Stimulated activated CD4-positive, alpha-beta T cell treated with anti-CD3 and anti-CD28 coated beads, Interleukin-4, amount 100 ng/mL, for 48 hours (primary cell): ENCODE measurements at regions not wholly inside any gene's neighbourhood (a gene's known extent, or its start where the extent isn't known, plus 50 kb on each side); places are given as distances from the start of the nearest gene placed in this dataset.
"Not testable (repeated sequence)": the region's sequence is repeated elsewhere in the genome, so short reads cannot be mapped to it uniquely, and the experiment has no call there.

ENCODE experiments used
- DNase-seq, 2 donors: peaks; one replicate each; pipeline ENCODE4 v3.0.0-alpha.2; 2020; ENCODE audit warnings: low read depth in 2 of 2

DNA sequence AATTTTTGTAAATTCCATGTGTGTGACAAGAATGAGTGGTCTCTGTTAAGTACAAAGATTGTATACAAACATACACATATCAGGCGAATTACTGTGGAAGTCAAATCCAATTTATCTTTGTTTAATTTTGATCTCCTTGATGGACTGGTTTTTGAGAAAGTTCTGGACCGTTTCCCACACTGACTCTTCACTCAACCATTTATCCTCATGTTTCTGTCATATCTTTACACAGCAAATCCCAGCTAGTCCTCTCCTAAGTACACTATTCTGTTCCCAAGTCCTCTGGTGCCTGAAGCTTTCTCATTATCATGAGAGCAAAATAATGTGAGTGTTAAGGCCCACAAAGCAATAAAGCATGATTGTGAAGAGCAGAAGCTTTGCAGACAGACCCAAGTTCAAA lies 189.9 kb downstream of the WNT5A start:
- DNase-seq, result no peak

DNA sequence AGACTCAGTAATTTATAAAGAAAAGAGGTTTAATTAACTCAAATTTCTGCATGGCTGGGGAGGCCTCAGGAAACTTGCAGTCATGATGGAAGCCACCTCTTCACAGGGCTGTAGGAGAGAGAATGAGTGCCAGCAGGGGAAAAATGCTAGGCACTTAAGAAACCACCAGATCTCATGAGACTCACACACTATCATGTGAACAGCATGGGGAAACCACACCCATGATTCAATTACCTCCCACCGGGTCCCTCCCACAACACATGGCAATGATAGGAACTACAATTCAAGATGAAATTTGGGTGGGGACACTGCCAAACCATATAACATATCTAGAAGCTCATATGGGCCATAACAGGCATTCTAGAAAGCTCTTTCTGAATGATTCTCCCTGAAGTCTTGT lies 190.3 kb downstream of the WNT5A start:
- no peak for DNase-seq

DNA sequence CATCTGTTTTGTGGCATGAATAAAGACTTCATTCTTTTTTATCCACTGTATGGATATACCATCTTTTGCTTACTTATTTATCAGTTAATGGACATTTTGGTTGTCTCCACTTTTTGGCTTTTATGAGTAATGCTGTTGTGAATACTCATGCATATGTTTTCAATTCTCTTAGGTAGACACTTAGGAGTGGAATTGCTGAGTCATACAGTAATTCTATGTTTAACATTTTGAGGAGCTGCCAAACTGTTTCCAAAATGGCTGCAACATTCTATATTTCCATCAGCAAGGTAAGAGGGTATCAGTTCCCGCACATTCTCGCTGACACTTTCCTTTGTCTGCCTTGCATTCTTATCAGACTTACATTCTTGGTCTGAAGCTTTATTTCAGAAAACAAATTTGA lies 191.1 kb downstream of the WNT5A start:
- DNase-seq, result no peak

DNA sequence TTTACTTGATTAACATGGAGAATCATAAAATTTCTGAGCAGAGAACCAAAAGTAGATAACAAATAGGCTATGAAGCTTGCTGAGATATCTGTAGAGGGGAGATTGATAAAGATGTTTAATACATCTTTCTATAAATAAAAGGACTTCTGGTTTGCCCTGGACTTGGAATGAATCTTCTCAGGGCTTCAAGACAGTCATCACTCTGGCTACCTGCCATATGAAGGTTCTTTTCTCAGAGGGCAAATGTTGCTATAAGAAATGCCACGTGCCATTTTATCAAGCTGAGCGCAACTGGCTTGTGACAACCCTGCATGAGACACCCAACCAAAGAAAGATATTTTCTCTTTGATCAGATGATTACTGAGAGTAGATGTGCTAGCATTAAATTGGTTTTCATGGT lies 192.5 kb downstream of the WNT5A start:
- no peak for DNase-seq

DNA sequence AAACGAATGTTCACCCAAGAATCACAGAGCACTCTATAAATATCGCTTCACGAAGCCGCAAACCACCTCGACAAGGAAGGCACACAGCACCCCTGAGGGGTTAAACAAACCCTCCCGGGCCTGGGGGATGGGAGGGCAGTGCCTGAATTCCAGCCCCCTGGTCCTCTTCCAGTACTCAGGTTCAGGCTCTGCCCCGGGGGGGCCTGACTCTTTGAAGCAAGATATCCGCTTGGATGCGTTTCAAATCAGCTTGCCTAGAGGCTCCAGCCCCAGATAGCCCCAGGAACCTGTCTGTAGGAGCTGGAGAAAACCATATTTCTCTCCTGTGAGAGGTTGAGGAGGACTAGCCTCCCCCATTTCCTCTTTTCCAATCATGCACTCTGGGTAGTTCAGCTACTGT lies 194.7 kb downstream of the WNT5A start:
- DNase-seq, result no peak

DNA sequence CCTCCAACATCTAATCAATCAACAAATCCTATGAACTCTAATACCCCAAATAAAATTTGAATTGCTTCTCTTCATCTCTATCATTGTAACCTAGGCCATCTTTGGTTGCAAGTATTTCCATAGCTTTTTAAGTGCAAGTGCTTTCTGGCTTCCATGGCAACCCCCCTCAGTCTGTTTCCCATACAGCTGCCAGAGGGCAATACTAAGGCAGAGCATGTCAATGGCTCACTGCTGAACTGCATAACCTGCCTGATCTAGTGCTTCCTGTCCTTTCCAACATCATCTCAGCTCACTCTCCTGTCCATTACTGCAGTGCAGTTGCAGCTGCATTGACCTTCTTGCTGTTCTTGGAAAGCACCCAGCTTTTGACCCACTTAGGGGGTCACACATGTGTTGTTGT lies 198.4 kb downstream of the WNT5A start:
- no peak for DNase-seq

DNA sequence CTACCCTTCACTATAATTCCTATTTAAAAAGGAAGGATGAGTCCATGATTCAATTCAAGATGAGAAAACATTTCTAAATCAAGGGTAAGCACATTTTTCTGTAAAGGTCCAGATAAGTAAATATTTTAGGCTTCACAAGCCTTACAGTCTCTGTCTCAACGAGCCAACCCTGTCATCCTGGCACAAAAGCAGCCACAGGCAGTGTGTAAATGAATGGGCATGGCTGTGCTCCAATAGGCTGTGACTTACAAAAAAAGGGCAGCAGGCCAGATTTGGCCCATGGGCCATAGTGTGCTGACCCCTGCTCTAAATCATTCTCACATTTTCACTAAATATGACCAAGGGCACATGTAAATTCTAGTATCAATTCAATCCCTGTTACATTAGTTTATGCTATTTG lies 200.4 kb downstream of the WNT5A start:
- DNase-seq, result no peak

DNA sequence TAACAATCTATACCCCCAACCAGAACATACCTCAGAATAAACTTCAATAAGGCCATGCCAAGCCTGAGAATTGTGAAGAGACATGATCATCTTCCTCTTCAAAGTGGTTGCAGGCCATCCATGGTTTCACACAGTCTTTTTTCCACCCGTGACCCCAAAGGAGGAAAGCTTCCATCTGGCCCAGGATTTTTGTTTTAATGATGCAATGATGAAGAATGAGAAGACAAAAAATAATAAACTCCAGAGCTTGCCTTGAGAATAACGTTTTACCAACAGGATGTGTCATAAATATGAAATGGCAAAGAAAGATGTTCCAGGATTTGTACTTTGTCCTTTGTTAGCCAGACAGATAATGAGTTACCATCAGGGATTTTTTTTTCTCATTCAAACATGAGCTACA lies 201.9 kb downstream of the WNT5A start:
- DNase-seq, result no peak

DNA sequence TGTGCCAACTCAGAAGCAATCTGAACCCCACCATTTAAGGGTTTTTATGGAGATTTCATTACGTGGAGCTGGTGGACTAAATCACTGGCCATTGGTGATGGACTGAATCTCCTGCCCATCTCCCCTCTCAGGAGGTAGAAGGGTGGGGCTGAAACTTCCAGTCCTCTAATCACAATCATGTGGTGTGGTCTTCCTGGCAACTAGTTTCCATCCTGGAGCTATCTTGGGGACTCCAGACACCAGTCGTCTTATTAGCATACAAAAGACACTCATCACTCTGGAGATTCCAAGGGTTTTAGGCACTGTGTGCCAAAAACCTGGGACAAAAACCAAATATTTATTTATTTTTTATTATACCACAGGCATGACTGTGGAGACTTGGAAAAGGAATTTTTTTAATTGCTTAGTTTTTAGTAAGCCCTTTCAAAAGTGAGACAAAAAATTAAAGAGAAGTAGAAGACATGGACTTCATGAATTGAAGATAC lies 203.6 kb downstream of the WNT5A start:
- DNase-seq, result no peak

DNA sequence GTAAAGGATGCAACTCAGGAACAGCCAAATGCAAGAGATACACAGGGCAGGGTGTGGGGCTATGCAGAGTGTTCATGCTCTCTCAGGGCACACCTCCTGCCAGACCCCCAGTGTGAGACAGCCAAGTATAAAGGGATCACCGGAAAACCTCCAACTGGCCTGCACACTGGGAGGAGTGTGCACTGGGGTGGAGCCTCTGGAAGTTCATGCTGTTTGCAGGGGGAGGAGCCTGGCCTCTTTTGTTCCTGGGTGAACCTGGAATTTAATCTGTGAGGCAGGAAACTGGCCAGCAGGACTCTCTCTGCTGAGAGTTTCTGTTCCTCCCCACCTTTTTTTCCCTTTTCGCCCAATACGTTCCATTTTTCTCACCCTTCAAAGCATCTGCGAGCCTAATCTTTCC lies 204.1 kb downstream of the WNT5A start:
- DNase-seq, result no peak

DNA sequence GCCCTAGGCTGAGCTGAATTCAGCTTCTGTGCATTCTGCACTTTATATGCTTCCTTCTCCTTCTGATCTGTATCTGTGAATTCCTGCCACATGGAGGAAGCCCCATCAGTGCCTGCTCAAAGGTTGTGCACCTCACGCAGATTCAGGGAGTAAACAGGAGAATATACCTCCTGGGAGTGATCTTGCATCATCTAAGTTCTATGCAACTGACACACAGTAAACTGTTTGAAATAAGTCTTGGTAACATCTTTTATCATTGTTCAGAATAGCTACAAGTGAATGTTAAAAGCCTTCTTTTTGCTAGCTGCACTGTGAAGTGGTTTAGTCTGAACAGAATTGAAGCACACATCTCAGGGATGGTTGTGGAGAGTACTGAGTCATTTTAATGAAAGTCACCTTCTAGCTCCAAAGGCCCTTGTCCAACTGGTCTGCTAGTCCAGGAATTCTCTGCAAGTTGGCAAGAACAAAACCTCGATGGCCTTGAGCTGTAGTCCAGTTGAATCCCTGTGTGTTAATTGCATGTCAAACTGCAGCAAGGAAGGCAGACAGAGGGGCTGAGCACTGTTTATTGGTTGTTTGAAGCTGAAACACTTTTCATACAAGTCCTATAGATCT lies 215.0 kb downstream of the WNT5A start:
- DNase-seq, result no peak

DNA sequence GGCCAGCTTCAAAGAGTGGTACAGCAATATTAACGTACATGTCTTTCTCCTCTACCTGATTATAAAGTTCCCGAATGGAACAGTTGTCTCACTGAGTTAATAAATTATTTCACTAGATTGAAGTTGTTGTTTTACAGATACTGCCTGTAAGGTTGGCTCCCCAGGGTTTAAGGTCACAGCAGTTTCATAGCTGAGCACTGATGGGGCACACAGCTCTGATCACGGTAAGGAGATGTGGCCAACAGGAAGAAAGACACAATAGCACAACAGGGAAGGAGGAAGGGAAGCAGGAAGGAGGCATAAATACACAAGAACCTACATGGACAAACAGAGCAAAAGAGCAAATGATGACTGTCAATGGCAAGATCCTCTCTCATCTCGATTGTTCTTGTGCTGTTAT lies 215.6 kb downstream of the WNT5A start:
- no peak for DNase-seq

DNA sequence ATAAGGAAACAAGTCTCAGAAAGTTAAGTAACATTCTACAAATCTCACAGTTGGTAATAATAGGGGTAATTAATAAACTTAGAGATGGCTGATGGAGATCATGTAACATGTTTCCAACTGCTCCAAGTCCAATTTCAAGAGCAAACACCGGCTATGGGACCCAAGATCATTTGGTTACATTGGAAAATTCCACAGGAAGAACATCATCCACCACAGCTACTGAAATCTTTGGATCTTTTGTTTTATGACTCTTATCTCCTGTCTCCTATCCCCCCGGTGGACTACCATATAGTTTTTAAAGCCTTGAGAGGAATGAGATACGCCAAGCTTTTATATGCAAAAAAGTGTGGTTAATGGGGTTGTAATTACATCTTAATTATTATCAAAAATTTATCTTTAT lies 216.1 kb downstream of the WNT5A start:
- DNase-seq, result no peak

DNA sequence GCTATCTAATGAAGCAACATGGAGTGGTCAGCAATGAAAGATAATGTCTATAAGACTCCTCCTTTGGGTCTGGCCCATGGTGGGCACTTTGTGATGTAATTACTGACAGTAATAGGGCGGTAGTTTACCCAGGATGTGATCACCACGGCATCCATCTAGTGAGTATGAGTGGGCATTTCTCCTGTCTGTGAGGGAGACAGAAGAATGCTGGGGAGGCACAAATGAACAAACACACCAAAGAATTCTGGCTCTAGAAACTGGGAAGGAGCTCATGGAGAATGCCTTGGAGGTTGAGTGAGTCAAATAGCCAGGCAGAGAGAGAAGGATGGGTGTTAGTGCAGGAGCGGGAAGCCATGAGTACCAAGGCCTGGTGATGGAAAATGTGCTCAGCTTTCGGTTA lies 217.5 kb downstream of the WNT5A start:
- DNase-seq, result no peak

DNA sequence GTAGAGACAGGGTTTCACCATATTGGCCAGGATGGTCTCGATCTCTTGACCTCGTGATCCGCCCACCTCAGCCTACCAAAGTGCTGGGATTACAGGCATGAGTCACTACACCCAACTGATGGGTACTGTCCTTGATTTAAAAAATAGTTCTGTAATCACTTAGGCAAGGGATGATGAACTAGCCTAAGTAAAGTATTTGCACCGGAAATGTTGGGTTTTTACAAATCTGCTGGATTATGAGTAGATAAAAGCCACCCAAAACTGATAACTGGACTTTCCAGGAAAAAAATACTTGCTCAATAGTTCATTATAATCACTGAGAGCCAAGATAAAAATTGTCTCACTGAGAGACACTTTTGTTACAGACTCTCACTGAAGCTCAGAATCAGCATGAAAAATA lies 218.0 kb downstream of the WNT5A start:
- DNase-seq, result no peak

DNA sequence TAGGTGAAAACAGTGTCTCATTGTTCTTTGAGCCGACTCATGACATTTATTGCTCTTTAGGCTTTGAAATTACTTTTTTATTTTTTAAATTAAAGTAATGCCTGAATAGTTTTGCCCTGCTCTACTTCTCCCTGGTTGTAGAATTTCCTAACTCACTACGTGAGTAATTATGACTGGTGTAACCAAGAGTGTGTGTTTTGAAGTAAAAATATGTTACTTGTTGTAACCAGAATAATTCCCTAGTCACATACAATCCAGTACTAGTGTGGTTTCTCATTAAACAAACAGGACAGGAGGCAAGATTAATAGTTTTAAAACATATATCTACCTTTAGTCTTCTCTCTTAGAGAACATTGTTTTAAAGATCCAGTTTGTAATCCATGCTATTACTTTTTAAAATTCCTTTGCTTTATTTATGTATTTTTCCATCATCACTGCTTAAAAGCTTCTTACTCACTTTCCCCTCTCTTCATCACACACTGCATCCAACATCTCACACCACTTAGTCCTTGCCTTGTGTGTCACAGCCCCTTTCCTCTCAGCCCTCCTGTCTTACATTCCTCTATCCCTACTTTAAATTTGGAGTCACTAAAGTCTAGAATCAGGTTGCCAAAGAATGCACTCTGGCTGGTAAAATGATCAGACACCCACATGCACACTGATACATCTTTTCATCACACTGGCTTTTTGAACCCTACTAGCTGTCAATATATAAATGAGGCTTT lies 219.7 kb downstream of the WNT5A start:
- no peak for DNase-seq

DNA sequence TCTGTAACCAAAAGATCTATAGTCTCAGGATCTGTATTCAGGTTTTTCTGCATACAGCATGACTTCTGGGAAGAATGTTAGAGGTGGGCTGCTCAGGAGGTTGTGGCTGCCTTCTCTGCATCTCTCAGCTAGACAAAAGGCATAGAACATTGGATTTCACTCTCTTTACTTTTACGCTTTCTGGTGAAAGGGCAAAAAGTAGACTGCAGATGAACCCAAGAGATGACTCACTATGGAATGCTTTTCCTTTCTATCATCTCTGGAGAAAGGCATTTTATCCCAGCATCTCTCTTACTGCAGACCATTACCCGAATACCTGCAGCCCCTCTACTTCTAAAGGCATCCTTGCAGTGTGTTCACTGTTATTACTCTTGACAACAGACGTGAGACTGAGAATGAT lies 222.2 kb downstream of the WNT5A start:
- DNase-seq, result no peak

DNA sequence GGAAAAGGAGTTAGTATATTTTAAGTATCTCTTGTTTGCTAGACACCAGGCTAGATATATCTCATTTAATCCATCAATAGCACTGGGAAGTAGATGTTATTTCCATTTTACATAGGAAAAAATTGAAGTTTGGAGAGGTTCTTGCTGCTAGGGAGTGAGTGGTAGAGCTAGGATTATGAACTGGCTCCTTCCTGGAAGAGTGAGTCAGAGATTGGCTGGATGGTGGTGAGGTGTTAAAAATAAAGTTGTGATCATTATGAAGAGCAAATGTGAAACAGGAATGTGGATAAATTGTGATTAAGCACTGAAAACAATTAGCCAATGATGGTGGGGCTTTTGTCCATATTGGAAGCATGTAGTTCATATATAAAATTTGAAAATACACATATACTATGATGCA lies 234.2 kb downstream of the WNT5A start:
- DNase-seq, result no peak

DNA sequence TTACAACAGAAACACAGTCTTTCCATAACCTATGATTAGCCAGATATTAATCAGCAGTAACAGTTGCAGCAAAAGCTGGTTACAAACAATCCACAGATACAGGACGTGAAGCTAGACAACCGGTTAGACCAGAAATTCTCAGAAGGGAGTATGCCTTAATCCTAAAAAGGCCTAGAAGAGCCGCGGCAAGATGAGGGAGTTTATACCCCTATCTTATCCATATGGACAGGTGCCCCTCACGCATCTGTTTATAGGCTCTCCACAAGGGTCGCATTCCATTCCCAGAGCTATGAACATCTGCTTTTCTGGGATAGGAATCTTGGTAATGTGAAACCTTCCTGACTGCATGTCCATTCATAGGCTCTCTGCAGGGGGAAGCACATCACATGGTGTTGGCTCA lies 237.9 kb downstream of the WNT5A start:
- not testable (repeated sequence) for DNase-seq

DNA sequence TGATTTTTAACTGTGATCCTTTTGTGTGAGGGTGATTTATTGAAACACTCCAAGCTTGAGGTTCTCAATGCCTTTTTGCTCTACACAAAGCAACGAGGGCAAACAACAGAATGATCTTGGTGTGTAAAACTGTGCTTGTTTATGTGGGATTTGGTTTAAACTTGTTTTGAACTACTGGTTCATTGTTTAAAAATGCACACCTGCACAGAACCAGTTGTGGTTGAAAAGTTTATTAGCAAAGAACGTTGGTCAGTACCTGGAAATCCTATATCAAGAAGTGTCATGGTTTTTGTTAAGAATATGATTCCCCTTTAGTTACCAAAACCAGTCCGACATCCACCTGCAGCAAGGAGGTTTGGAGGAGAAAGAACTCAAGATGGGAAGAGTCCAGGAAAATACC lies 239.4 kb downstream of the WNT5A start:
- DNase-seq, result no peak

DNA sequence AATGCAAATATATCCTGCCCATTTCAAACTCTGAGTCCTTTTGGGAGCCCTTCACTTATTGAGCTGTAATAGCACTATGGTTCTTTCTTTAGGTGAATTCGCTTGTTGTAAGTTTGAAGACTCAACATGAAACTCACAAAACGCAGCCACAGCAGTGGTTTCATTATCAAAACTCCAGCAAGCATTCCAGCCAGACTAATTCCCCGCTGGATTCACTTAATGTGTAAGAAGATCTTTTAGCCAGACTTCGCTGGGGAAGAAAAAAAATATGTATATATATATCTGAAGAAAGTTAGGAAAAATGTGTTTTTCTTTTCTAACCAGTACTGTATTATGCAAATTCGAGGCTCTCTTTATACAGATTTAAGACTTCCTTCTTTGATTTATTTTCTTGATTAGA lies 241.1 kb downstream of the WNT5A start:
- DNase-seq, result no peak

DNA sequence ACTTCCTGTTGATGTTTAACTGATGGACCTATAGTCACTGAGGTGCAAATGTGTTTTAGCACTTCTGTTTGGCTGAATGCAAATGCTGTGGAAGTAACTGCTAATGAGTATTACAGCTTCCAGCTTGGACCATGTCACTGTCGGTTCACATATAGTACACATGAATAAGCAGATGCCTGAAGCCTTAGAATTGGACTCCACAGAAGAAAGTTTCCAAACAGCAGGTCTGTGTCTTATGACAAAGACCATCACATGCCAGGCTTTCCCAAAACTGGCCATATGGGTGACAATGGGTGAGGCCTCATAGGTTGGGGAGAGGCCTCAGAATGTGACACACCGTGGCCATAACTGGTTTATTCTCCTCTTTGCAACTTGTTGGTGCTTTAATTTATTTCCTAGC lies 241.8 kb downstream of the WNT5A start:
- no peak for DNase-seq

DNA sequence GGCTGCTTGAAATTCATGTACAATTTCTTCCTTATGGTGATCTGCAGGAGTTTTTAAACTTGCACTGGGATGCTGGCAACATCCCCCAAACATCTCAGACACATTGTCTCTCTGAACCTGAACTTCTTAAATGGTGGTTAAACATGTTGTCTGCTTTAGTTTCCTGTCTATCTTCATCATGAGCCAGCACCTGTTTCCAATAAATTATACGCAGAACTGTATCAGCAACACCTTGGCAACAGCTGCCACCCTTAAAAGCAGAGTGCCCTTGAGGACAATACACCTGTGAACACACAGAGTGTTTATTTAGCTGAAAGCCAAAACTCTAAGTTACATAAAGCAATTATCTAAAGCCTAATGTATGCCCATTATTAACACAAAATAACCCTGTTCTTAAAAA lies 242.9 kb downstream of the WNT5A start:
- DNase-seq, result no peak

DNA sequence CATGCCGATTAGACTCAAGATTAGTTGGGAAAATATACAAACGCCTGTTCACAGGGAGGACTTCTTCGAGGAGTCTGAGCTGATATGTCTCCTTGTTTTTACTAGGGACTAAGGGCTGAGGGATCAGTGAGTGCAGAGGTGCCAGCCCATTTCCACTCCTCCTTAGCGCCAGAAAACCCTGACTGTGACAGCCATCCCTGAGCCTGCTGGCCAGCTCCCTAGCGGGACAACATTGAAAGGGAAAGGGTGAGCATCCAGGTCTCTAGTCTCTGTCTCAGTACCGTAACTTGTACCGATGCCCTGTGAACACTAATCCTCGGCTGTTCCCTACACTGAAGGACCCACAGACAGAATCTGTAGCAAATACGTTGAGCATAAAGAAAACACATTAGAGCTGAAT lies 243.4 kb downstream of the WNT5A start:
- DNase-seq, result no peak
